ENCODE measurements at regions not wholly inside any gene's neighbourhood (a gene's known extent, or its start where the extent isn't known, plus 50 kb on each side); places are given as distances from the start of the nearest gene placed in this dataset.
A peak's percentile ranks its signal among the peaks of the same experiment; 100 is the strongest.

- Mint-ChIP-seq H3K4me3 (ENCODE audit: low read depth, unreplicated experiment) (no peak overlapping the region), H3K4me1 (ENCODE audit: low read depth, unreplicated experiment) (no peaks in the 10 kb centered on the region), H3K9me3 (ENCODE audit: low read depth, unreplicated experiment) (peaks cover 7% of the 10 kb centered on the region), H3K27me3 (ENCODE audit: unreplicated experiment) (no peaks in the 10 kb centered on the region), H3K36me3 (ENCODE audit: insufficient read depth, unreplicated experiment) (no peaks in the 10 kb centered on the region), H3K27ac (ENCODE audit: unreplicated experiment) (no peak overlapping the region)
- BruUV-seq (replicated peaks) = no TSS peak
- CTCF ChIA-PET = no interaction called here
- DNase-seq = no peak
- TF ChIP-seq CTCF (IDR thresholded peaks at IDR 0.05; ENCODE audit: unreplicated experiment) = no peak
- intact Hi-C loops (cut with micrococcal nuclease; ENCODE audit: unreplicated experiment) = no loop called here
Measured at GRCh38 chr12:60967128-60967527, 1293.1 kb upstream of the USP15 start.

- no peaks in the 10 kb centered on the region for H3K9me3 Mint-ChIP-seq (ENCODE audit: low read depth, unreplicated experiment)
- intact Hi-C loops (cut with micrococcal nuclease; ENCODE audit: unreplicated experiment) = no loop called here
- no peaks in the 10 kb centered on the region for H3K36me3 Mint-ChIP-seq (ENCODE audit: insufficient read depth, unreplicated experiment)
- H3K4me3 Mint-ChIP-seq (ENCODE audit: low read depth, unreplicated experiment) = no peak overlapping the region
- peak; percentile 40 for TF ChIP-seq CTCF (IDR thresholded peaks at IDR 0.05; ENCODE audit: unreplicated experiment)
- peak; percentile 14 for DNase-seq
- H3K27ac Mint-ChIP-seq (ENCODE audit: unreplicated experiment) = no peak overlapping the region
- CTCF ChIA-PET = no interaction called here
- no peaks in the 10 kb centered on the region for H3K4me1 Mint-ChIP-seq (ENCODE audit: low read depth, unreplicated experiment)
- no TSS peak for BruUV-seq (replicated peaks)
- no peaks in the 10 kb centered on the region for H3K27me3 Mint-ChIP-seq (ENCODE audit: unreplicated experiment)
Measured at GRCh38 chr12:60977966-60978365, 1282.2 kb upstream of the USP15 start.

DNA sequence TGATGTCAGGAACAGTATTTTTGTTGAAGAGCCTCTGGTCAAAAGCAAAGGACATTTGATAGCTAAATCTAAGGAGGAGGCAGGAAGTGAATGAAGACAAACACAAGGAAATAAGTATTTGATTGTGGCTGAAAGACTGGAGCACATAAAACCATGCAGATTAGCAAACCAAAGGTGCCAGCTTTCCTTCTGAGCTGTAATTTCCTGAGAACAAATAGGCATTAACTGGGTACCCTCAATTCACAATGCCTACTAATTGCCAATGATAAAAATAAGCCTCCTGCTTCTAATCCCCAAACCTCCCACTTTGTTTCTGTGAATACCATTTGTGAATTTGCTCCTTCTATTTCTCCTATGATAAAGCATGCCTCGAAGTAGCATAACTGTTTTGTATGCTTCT, 1279.6 kb upstream of the USP15 start:
- no peak for DNase-seq
- CTCF ChIA-PET = no interaction called here
- BruUV-seq (replicated peaks) = no TSS peak
- Mint-ChIP-seq H3K4me3 (ENCODE audit: low read depth, unreplicated experiment) (no peak overlapping the region), H3K36me3 (ENCODE audit: insufficient read depth, unreplicated experiment) (no peaks in the 10 kb centered on the region), H3K27ac (ENCODE audit: unreplicated experiment) (no peak overlapping the region), H3K4me1 (ENCODE audit: low read depth, unreplicated experiment) (no peaks in the 10 kb centered on the region), H3K9me3 (ENCODE audit: low read depth, unreplicated experiment) (no peaks in the 10 kb centered on the region), H3K27me3 (ENCODE audit: unreplicated experiment) (no peaks in the 10 kb centered on the region)
- intact Hi-C loops (cut with micrococcal nuclease; ENCODE audit: unreplicated experiment) = no loop called here
- TF ChIP-seq CTCF (IDR thresholded peaks at IDR 0.05; ENCODE audit: unreplicated experiment) = no peak

GRCh38 chr12:60981473-60981872, 1278.7 kb upstream of the USP15 start:
- CTCF ChIA-PET = no interaction called here
- no peaks in the 10 kb centered on the region for H3K36me3 Mint-ChIP-seq (ENCODE audit: insufficient read depth, unreplicated experiment)
- intact Hi-C loops (cut with micrococcal nuclease; ENCODE audit: unreplicated experiment) = no loop called here
- TF ChIP-seq CTCF (IDR thresholded peaks at IDR 0.05; ENCODE audit: unreplicated experiment) = no peak
- BruUV-seq (replicated peaks) = no TSS peak
- no peaks in the 10 kb centered on the region for H3K4me1 Mint-ChIP-seq (ENCODE audit: low read depth, unreplicated experiment)
- no peak for DNase-seq
- H3K27ac Mint-ChIP-seq (ENCODE audit: unreplicated experiment) = no peak overlapping the region
- H3K4me3 Mint-ChIP-seq (ENCODE audit: low read depth, unreplicated experiment) = no peak overlapping the region
- no peaks in the 10 kb centered on the region for H3K9me3 Mint-ChIP-seq (ENCODE audit: low read depth, unreplicated experiment)
- H3K27me3 Mint-ChIP-seq (ENCODE audit: unreplicated experiment) = no peaks in the 10 kb centered on the region

DNA sequence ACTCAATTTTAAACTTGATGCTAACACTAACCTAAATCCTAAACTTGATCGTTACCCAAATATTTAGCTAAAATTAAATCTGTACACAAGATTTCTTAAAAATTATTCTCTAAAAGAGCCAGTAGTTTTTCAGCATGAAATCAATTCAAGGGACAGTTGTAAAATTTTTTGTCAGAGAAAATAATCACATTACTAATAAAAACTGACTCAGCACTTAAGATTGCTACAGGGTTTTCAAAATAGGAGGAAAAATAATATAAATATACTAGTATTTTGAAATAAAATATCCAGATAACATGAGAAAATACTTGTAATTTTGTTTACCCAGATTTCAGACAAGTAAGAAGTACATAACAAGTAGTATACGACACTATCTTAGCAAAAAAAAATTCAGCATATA, 1268.1 kb upstream of the USP15 start:
- Mint-ChIP-seq H3K9me3 (ENCODE audit: low read depth, unreplicated experiment) (no peaks in the 10 kb centered on the region), H3K36me3 (ENCODE audit: insufficient read depth, unreplicated experiment) (no peaks in the 10 kb centered on the region), H3K27ac (ENCODE audit: unreplicated experiment) (no peak overlapping the region), H3K27me3 (ENCODE audit: unreplicated experiment) (no peaks in the 10 kb centered on the region), H3K4me3 (ENCODE audit: low read depth, unreplicated experiment) (no peak overlapping the region), H3K4me1 (ENCODE audit: low read depth, unreplicated experiment) (no peaks in the 10 kb centered on the region)
- intact Hi-C loops (cut with micrococcal nuclease; ENCODE audit: unreplicated experiment) = no loop called here
- BruUV-seq (replicated peaks) = no TSS peak
- DNase-seq = no peak
- TF ChIP-seq CTCF (IDR thresholded peaks at IDR 0.05; ENCODE audit: unreplicated experiment) = no peak
- CTCF ChIA-PET = no interaction called here

All from Calu3 (cell line).